SK-N-SH (cell line): ENCODE measurements at regions not wholly inside any gene's neighbourhood (a gene's known extent, or its start where the extent isn't known, plus 50 kb on each side); places are given as distances from the start of the nearest gene placed in this dataset.

Source experiments
- CHD2 ChIP-seq: fragments of 150-350 bp; IDR thresholded peaks from 2 replicates; pipeline ENCODE4 v1.6.1; 2018; ENCODE audit warnings: low read length; ENCODE audit not compliant: partially characterized antibody
- CTCF ChIP-seq: fragments of 200-600 bp; sonication (generic); IDR thresholded peaks from 2 replicates; pipeline ENCODE4 v1.6.1; 2017; ENCODE audit warnings: antibody characterized with exemption, mild to moderate bottlenecking, moderate library complexity
- EP300 ChIP-seq, 2 experiments: IDR thresholded peaks; 2 replicates each; pipeline versions ENCODE4 v1.4.0 to v1.6.1; 2012; ENCODE audit warnings: borderline replicate concordance in 1 of 2, low read depth in 1 of 2, low read length in 1 of 2
- EZH2phosphoT487 ChIP-seq: fragments of 200-600 bp; sonication (generic); IDR thresholded peaks from 2 replicates; pipeline ENCODE4 v1.6.1; 2017; ENCODE audit warnings: low read depth, mixed run types, mild to moderate bottlenecking, antibody characterized with exemption, moderate library complexity, borderline replicate concordance
- GATA2 ChIP-seq: sonication (generic); formaldehyde crosslinking; IDR thresholded peaks from 2 replicates; pipeline ENCODE4 v1.5.0; 2020; ENCODE audit warnings: mild to moderate bottlenecking, missing genetic modification reagents
- IRF3 ChIP-seq: fragments of 150-350 bp; IDR thresholded peaks from 2 replicates; pipeline ENCODE4 v1.6.1; 2016; ENCODE audit warnings: mild to moderate bottlenecking, low read depth, low read length
- JUND ChIP-seq: IDR thresholded peaks from 2 replicates; pipeline ENCODE4 v1.4.0; 2012
- MAX ChIP-seq: IDR thresholded peaks from 2 replicates; pipeline ENCODE4 v1.4.0; 2012; ENCODE audit warnings: low read depth
- MXI1 ChIP-seq: IDR thresholded peaks from 2 replicates; pipeline ENCODE4 v1.6.1; 2012; ENCODE audit warnings: mild to moderate bottlenecking, low read depth, low read length, improper control_type of control experiment
- NFIC ChIP-seq: IDR thresholded peaks from 2 replicates; pipeline ENCODE4 v1.4.0; 2012; ENCODE audit warnings: borderline replicate concordance
- RFX5 ChIP-seq: IDR thresholded peaks from 2 replicates; pipeline ENCODE4 v1.6.1; 2012; ENCODE audit warnings: mild to moderate bottlenecking, improper control_type of control experiment, low read length
- SMC3 ChIP-seq: IDR thresholded peaks from 2 replicates; pipeline ENCODE4 v1.6.1; 2012; ENCODE audit warnings: low read depth, low read length, improper control_type of control experiment
- TAF1 ChIP-seq: IDR thresholded peaks from 2 replicates; pipeline ENCODE4 v1.6.1; 2012; ENCODE audit warnings: low read depth, mild to moderate bottlenecking, low read length, moderate library complexity, borderline replicate concordance
- ZBTB33 ChIP-seq: IDR thresholded peaks from 2 replicates; pipeline ENCODE4 v1.4.0; 2012; ENCODE audit warnings: low read depth, borderline replicate concordance

- no peak for TF ChIP-seq MAX
- no peak for TF ChIP-seq RFX5
- TF ChIP-seq SMC3: peak; percentile 45
- no peak for TF ChIP-seq MXI1
- TF ChIP-seq CTCF: peak; percentile 58
- no peak for TF ChIP-seq GATA2 (CRISPR knock-in tag)
- TF ChIP-seq EZH2phosphoT487: no peak
- TF ChIP-seq EP300 (IDR thresholded peaks at IDR 0.05; ENCODE audit: borderline replicate concordance in 1 of 2, low read depth in 1 of 2, low read length in 1 of 2): no peak
- no peak for TF ChIP-seq NFIC
- no peak for TF ChIP-seq TAF1
- no peak for TF ChIP-seq JUND
- TF ChIP-seq CHD2: no peak
- TF ChIP-seq ZBTB33: no peak
- TF ChIP-seq IRF3: no peak
Observed at GRCh38 chr9:108272349-108272899, 583.4 kb downstream of the ACTL7B start.
